HepG2 (cell line): ENCODE measurements at regions not wholly inside any gene's neighbourhood (a gene's known extent, or its start where the extent isn't known, plus 50 kb on each side); places are given as distances from the start of the nearest gene placed in this dataset.

Source experiments
- ATAC-seq: fragments of 200-7000 bp; cut with Tn5 transposase; 3 replicates; pipeline ENCODE4 v1.9.1; 2020; ENCODE audit warnings: mild to moderate bottlenecking, moderate library complexity
- BruUV-seq: library from RNA; stranded (reverse); fragments of 400-500 nt; replicated peaks from 2 replicates; lab custom pipeline; 2021; lab: Mats Ljungman, UMichigan
- CTCF ChIA-PET: fragments of 300-600 bp; formaldehyde crosslinking; extraction: SDS; loops from one replicate; lab custom pipeline; 2021; ENCODE audit warnings: low total read pairs, inconsistent platforms, low intra/inter-chr PET ratio; lab: Yijun Ruan, JAX
- POLR2A ChIA-PET: fragments of 350-600 bp; sonication (Branson Sonifier 250); formaldehyde crosslinking; loops from one replicate; lab custom pipeline; 2020; ENCODE audit warnings: antibody characterized with exemption, inconsistent platforms; lab: Yijun Ruan, JAX
- DNase-seq: peaks from one replicate; pipeline ENCODE4 v3.0.0-alpha.2; 2015; ENCODE audit warnings: low spot score
- FAIRE-seq: peaks from 3 replicates; lab custom pipeline; 2011; peaks lifted over from hg19 to GRCh38; lab: Jason Lieb, UNC
- H2AFZ ChIP-seq: one replicate; pipeline ENCODE4 v1.6.1; 2011; ENCODE audit warnings: low read length, inconsistent platforms
- H3K27ac ChIP-seq: fragments of 300-600 bp; 3 replicates; pipeline ENCODE4 v1.8.0; 2011; ENCODE audit warnings: mixed run types, mild to moderate bottlenecking, mixed read lengths, low read length, inconsistent platforms; ENCODE audit not compliant: insufficient read depth; ENCODE audit errors: extremely low read length
- H3K27me3 ChIP-seq, 2 experiments: fragments of 200-600 bp in 1 of 2; 2 replicates in 1 of 2; 3 replicates in 1 of 2; pipeline versions ENCODE4 v1.6.0 to v1.8.0; 2011; ENCODE audit warnings: low read length in 2 of 2, mild to moderate bottlenecking in 2 of 2, moderate library complexity in 2 of 2, inconsistent platforms in 1 of 2; ENCODE audit not compliant: insufficient read depth in 2 of 2, control insufficient read depth in 1 of 2
- H3K36me3 ChIP-seq, 2 experiments: fragments of 200-600 bp in 1 of 2; replicated peaks in 1 of 2; 2 replicates in 1 of 2; 3 replicates in 1 of 2; pipeline versions ENCODE4 v1.5.1 to v1.8.0; 2011; ENCODE audit warnings: low read length in 2 of 2, inconsistent platforms in 1 of 2; ENCODE audit not compliant: insufficient read depth in 2 of 2, control insufficient read depth in 1 of 2
- H3K4me1 ChIP-seq: 2 replicates; pipeline ENCODE4 v1.5.1; 2012; ENCODE audit warnings: low read length, inconsistent platforms; ENCODE audit not compliant: insufficient read depth
- H3K4me2 ChIP-seq: 2 replicates; pipeline ENCODE4 v1.6.0; 2011; ENCODE audit warnings: low read depth, low read length, inconsistent platforms
- H3K4me3 ChIP-seq, 3 experiments: fragments of 200-600 bp in 1 of 3; sonication (generic), shearing (Covaris generic) in 1 of 3; replicated peaks in 1 of 3; 2 replicates each; pipeline ENCODE4 v1.5.1; 2011 to 2016; ENCODE audit warnings: low read length in 3 of 3, inconsistent platforms in 2 of 3, low read depth in 2 of 3, mild to moderate bottlenecking in 2 of 3, control low read depth in 1 of 3, mixed read lengths in 1 of 3; ENCODE audit not compliant: insufficient read depth in 1 of 3
- H3K79me2 ChIP-seq: one replicate; pipeline ENCODE4 v1.6.1; 2011; ENCODE audit warnings: low read length, inconsistent platforms; ENCODE audit not compliant: insufficient read depth
- H3K9ac ChIP-seq: 2 replicates; pipeline ENCODE4 v1.6.0; 2011; ENCODE audit warnings: mild to moderate bottlenecking, low read depth, low read length, inconsistent platforms; ENCODE audit not compliant: insufficient read depth
- H3K9me3 ChIP-seq: 2 replicates; pipeline ENCODE4 v1.5.1; 2012; ENCODE audit warnings: mild to moderate bottlenecking, low read length
- H4K20me1 ChIP-seq: 2 replicates; pipeline ENCODE4 v1.6.0; 2011; ENCODE audit warnings: inconsistent platforms, mild to moderate bottlenecking, low read length, moderate library complexity; ENCODE audit not compliant: insufficient read depth
- CENPX ChIP-seq: sonication (generic); formaldehyde crosslinking; IDR thresholded peaks from 2 replicates; pipeline ENCODE4 v1.9.0; 2021; ENCODE audit warnings: mild to moderate bottlenecking, missing genetic modification reagents, moderate library complexity
- MAFF ChIP-seq: IDR thresholded peaks from 2 replicates; pipeline ENCODE4 v1.6.1; 2011; ENCODE audit warnings: low read depth, low read length, improper control_type of control experiment
- MAFK ChIP-seq, 2 experiments: IDR thresholded peaks in 1 of 2; conservative IDR thresholded peaks in 1 of 2; 2 replicates each; pipeline ENCODE4 v1.6.1; 2011; ENCODE audit warnings: improper control_type of control experiment in 2 of 2, low read length in 2 of 2
- PAWR ChIP-seq: sonication (generic); formaldehyde crosslinking; IDR thresholded peaks from 2 replicates; pipeline ENCODE4 v1.4.0; 2020; ENCODE audit warnings: missing genetic modification reagents, mild to moderate bottlenecking, borderline replicate concordance
- ZBTB20 ChIP-seq: sonication (generic); formaldehyde crosslinking; IDR thresholded peaks from 2 replicates; pipeline ENCODE4 v1.8.1; 2023; ENCODE audit warnings: missing genetic modification reagents, low read depth, mild to moderate bottlenecking, borderline replicate concordance
- WGBS: methylation state at CpG from one replicate; pipeline ENCODE4 v1.1.6; 2017; ENCODE audit warnings: low lambda C conversion rate; 5-methylcytosine and 5-hydroxymethylcytosine counted together
- in situ Hi-C: cut with HindIII; loops from 2 replicates; pipeline ENCODE4 v1.10.0; 2017; ENCODE audit warnings: low pct_unique_long_range_greater_than_20kb; ENCODE audit not compliant: extremely low pct_ligation_motif_present
- intact Hi-C: fragments of 100-400 bp; cut with micrococcal nuclease; formaldehyde crosslinking; loops from one replicate; pipeline ENCODE4 v1.10.0; 2022; ENCODE audit not compliant: unreplicated experiment
- TF ChIP-seq, protein P1 (sequence below): sonication (generic); formaldehyde crosslinking; IDR thresholded peaks from 2 replicates; pipeline ENCODE4 v1.5.1; 2020; ENCODE audit warnings: mild to moderate bottlenecking, missing genetic modification reagents
- TF ChIP-seq, protein P2 (sequence below): sonication (generic); formaldehyde crosslinking; IDR thresholded peaks from 2 replicates; pipeline ENCODE4 v1.5.0; 2020; ENCODE audit warnings: missing genetic modification reagents

DNA sequence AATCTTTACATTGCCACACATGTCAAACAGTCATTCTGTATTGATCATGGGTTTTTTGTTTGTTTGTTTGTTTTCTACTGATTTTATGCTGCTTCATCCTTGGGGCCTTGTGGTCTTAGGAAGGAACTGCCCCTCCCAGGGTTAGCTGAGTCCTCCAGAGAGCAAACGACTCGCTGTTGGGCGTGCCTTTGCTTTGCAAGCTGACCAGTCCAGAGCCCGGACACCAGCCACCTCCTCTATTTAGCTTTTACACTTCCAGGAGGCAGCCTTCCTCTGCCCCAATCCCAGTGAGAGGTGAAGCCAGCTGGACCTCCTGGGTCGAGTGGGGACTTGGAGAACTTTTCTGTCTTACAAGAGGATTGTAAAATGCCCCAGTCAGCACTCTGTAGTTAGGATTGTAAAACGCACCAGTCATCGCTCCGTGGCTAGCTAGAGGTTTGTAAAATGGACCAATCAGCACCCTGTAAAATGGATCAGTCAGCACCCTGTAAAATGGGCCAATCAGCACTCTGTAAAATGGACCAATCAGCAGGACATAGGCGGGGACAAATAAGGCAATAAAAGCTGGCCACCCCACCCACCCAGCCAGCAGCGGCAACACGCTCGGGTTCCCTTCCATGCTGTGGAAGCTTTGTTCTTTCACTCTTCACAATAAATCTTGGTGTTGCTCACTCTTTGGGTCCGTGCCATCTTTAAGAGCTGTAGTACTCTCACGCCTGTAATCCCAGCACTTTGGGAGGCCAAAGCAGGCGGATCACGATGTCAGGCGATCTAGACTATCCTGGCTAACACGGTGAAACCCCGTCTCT is 154.4 kb downstream of the ERCC6L2 start:
- intact Hi-C loops (no loop called here), in situ Hi-C loops (no loop called here)
- H3K4me2 ChIP-seq, result no peak overlapping the region
- ChIA-PET POLR2A (no interaction called here), CTCF (no interaction called here)
- H3K27ac ChIP-seq, result no peak overlapping the region
- DNase-seq, result no peak
- H3K4me3 ChIP-seq, result no peak overlapping the region
- no peaks in the 10 kb centered on the region for H3K36me3 ChIP-seq
- H3K9me3 ChIP-seq, result no peaks in the 10 kb centered on the region
- H2AFZ ChIP-seq, result no peak overlapping the region
- H3K27me3 ChIP-seq, result 0 out of 5 replicates have a peak, but pooled peaks cover 0 to 2% of the 10 kb centered on the region in 2 experiments
- FAIRE-seq, result no peak
- TF ChIP-seq, protein P1, sequence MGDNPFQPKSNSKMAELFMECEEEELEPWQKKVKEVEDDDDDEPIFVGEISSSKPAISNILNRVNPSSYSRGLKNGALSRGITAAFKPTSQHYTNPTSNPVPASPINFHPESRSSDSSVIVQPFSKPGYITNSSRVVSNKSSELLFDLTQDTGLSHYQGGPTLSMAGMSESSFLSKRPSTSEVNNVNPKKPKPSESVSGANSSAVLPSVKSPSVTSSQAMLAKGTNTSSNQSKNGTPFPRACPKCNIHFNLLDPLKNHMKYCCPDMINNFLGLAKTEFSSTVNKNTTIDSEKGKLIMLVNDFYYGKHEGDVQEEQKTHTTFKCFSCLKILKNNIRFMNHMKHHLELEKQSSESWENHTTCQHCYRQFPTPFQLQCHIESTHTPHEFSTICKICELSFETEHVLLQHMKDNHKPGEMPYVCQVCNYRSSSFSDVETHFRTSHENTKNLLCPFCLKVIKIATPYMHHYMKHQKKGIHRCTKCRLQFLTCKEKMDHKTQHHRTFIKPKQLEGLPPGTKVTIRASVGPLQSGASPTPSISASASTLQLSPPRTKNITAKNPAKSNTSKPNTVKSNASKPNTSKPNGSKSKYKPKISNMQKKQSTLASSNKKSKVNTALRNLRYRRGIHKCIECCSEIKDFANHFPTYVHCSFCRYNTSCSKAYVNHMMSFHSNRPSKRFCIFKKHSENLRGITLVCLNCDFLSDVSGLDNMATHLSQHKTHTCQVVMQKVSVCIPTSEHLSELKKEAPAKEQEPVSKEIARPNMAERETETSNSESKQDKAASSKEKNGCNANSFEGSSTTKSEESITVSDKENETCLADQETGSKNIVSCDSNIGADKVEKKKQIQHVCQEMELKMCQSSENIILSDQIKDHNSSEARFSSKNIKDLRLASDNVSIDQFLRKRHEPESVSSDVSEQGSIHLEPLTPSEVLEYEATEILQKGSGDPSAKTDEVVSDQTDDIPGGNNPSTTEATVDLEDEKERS (CRISPR knock-in tag), result no peak
- TF ChIP-seq CENPX (CRISPR knock-in tag), result no peak
- TF ChIP-seq ZBTB20 (CRISPR knock-in tag), result no peak
- peak; percentile 64 for TF ChIP-seq MAFF
- no peak for TF ChIP-seq PAWR (CRISPR knock-in tag)
- TF ChIP-seq MAFK (conservative IDR thresholded peaks at IDR 0.05 in 1 of 2, IDR thresholded peaks at IDR 0.05 in 1 of 2; ENCODE audit: low read length in 2 of 2), result peak; percentile 61 to 74
- TF ChIP-seq, protein P2, sequence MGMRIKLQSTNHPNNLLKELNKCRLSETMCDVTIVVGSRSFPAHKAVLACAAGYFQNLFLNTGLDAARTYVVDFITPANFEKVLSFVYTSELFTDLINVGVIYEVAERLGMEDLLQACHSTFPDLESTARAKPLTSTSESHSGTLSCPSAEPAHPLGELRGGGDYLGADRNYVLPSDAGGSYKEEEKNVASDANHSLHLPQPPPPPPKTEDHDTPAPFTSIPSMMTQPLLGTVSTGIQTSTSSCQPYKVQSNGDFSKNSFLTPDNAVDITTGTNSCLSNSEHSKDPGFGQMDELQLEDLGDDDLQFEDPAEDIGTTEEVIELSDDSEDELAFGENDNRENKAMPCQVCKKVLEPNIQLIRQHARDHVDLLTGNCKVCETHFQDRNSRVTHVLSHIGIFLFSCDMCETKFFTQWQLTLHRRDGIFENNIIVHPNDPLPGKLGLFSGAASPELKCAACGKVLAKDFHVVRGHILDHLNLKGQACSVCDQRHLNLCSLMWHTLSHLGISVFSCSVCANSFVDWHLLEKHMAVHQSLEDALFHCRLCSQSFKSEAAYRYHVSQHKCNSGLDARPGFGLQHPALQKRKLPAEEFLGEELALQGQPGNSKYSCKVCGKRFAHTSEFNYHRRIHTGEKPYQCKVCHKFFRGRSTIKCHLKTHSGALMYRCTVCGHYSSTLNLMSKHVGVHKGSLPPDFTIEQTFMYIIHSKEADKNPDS (CRISPR knock-in tag), result no peak
- TF ChIP-seq, all 625 proteins: peak for 2
- no peaks in the 10 kb centered on the region for H4K20me1 ChIP-seq
- H3K9ac ChIP-seq, result no peak overlapping the region
- peak; percentile 47; the same call in 1 of the 3 replicates for ATAC-seq
- WGBS, result 65% methylated on average over 19 of the region's 19 CpGs
- H3K4me1 ChIP-seq, result no peaks in the 10 kb centered on the region
- no TSS peak for BruUV-seq
- no peaks in the 10 kb centered on the region for H3K79me2 ChIP-seq
